Panc1 (cell line): ENCODE measurements at regions not wholly inside any gene's neighbourhood (a gene's known extent, or its start where the extent isn't known, plus 50 kb on each side); places are given as distances from the start of the nearest gene placed in this dataset.

Source experiments
- POLR2AphosphoS5 ChIP-seq: IDR thresholded peaks from 2 replicates; pipeline ENCODE4 v1.6.1; 2012; ENCODE audit warnings: mild to moderate bottlenecking, low read depth, low read length, moderate library complexity
- TCF7L2 ChIP-seq: IDR thresholded peaks from 2 replicates; pipeline ENCODE4 v1.6.1; 2011; ENCODE audit warnings: mild to moderate bottlenecking, low read depth, low read length, inconsistent platforms
- TF ChIP-seq, protein P1 (sequence below): fragments of 450-650 bp; IDR thresholded peaks from 2 replicates; pipeline ENCODE4 v1.5.1; 2017; ENCODE audit warnings: mild to moderate bottlenecking
- TF ChIP-seq, protein P2 (sequence below), 2 experiments: IDR thresholded peaks; 2 replicates each; pipeline ENCODE4 v1.6.1; 2011 to 2012; ENCODE audit warnings: low read depth in 2 of 2, control low read depth in 1 of 2, low read length in 1 of 2, mild to moderate bottlenecking in 1 of 2, moderate library complexity in 1 of 2; ENCODE audit not compliant: insufficient read depth in 1 of 2

DNA sequence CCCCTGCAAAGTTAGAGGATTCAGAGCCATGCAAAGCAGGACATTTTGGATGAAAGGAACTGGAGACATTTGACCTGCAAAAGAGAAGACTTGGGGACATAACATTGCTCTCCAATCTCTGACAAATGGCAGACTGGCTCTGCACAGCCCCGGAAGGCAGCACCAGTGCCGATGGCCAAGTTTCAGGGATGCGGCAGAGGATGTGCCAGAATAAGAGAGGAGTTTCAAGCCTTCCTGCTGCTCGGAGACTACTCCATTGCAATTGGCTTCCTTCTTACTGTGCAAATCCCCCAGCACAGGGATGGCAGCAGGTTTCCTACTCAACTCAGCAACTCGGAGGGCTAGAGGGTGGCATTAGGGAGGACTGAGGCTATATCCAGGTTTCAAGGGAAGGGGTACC lies 268.8 kb upstream of the ZMIZ1 start:
- TF ChIP-seq POLR2AphosphoS5 (no peak), TCF7L2 (no peak)
- TF ChIP-seq, protein P1, sequence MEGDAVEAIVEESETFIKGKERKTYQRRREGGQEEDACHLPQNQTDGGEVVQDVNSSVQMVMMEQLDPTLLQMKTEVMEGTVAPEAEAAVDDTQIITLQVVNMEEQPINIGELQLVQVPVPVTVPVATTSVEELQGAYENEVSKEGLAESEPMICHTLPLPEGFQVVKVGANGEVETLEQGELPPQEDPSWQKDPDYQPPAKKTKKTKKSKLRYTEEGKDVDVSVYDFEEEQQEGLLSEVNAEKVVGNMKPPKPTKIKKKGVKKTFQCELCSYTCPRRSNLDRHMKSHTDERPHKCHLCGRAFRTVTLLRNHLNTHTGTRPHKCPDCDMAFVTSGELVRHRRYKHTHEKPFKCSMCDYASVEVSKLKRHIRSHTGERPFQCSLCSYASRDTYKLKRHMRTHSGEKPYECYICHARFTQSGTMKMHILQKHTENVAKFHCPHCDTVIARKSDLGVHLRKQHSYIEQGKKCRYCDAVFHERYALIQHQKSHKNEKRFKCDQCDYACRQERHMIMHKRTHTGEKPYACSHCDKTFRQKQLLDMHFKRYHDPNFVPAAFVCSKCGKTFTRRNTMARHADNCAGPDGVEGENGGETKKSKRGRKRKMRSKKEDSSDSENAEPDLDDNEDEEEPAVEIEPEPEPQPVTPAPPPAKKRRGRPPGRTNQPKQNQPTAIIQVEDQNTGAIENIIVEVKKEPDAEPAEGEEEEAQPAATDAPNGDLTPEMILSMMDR, result no peak
- TF ChIP-seq, protein P2, sequence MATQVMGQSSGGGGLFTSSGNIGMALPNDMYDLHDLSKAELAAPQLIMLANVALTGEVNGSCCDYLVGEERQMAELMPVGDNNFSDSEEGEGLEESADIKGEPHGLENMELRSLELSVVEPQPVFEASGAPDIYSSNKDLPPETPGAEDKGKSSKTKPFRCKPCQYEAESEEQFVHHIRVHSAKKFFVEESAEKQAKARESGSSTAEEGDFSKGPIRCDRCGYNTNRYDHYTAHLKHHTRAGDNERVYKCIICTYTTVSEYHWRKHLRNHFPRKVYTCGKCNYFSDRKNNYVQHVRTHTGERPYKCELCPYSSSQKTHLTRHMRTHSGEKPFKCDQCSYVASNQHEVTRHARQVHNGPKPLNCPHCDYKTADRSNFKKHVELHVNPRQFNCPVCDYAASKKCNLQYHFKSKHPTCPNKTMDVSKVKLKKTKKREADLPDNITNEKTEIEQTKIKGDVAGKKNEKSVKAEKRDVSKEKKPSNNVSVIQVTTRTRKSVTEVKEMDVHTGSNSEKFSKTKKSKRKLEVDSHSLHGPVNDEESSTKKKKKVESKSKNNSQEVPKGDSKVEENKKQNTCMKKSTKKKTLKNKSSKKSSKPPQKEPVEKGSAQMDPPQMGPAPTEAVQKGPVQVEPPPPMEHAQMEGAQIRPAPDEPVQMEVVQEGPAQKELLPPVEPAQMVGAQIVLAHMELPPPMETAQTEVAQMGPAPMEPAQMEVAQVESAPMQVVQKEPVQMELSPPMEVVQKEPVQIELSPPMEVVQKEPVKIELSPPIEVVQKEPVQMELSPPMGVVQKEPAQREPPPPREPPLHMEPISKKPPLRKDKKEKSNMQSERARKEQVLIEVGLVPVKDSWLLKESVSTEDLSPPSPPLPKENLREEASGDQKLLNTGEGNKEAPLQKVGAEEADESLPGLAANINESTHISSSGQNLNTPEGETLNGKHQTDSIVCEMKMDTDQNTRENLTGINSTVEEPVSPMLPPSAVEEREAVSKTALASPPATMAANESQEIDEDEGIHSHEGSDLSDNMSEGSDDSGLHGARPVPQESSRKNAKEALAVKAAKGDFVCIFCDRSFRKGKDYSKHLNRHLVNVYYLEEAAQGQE (IDR thresholded peaks at IDR 0.05; ENCODE audit: insufficient read depth in 1 of 2, low read depth in 2 of 2, low read length in 1 of 2), result no peak
